DND-41 (cell line): ENCODE measurements at regions not wholly inside any gene's neighbourhood (a gene's known extent, or its start where the extent isn't known, plus 50 kb on each side); places are given as distances from the start of the nearest gene placed in this dataset.

Experiments
- CTCF ChIP-seq: IDR thresholded peaks from 2 replicates; pipeline ENCODE4 v1.5.1; 2012; ENCODE audit warnings: borderline replicate concordance, low read length, moderate library complexity, mild to moderate bottlenecking; ENCODE audit not compliant: poor library complexity, severe bottlenecking; ENCODE audit errors: extremely low read depth
- EZH2 ChIP-seq: IDR thresholded peaks from 3 replicates; pipeline ENCODE4 v1.6.1; 2012; ENCODE audit warnings: borderline replicate concordance, low read depth, mild to moderate bottlenecking, moderate library complexity, low read length, inconsistent platforms; ENCODE audit not compliant: severe bottlenecking

DNA sequence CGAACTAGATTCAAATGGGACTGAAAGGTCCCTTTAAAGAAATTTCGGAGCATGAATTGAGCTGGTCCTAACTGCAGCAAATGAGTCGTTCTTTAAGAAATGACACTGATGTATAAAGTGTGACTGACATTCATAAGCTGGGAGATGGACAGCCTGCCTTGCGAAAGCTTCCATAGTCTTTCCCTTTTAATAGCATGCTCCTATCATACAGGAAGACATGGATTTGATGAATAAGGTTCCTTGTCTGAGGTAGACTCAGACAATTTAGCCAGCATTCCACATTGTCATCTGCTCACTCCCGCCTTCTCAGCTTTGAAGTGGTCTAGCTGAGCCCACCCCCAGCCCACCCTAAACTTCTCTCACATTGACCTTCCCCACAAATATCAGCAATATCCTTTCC lies 264.9 kb downstream of the TSN start:
- TF ChIP-seq CTCF (no peak), EZH2 (no peak)
